IPS-18a (cell line): ENCODE measurements at regions not wholly inside any gene's neighbourhood (a gene's known extent, or its start where the extent isn't known, plus 50 kb on each side); places are given as distances from the start of the nearest gene placed in this dataset.
"Not testable (repeated sequence)": the region's sequence is repeated elsewhere in the genome, so short reads cannot be mapped to it uniquely, and the experiment has no call there.

Experiments used
- H3K27ac ChIP-seq: one replicate; pipeline ENCODE4 v1.5.1; 2013; ENCODE audit warnings: low read length
- H3K27me3 ChIP-seq: one replicate; pipeline ENCODE4 v1.6.1; 2013; ENCODE audit warnings: mild to moderate bottlenecking, low read length; ENCODE audit not compliant: control insufficient read depth, insufficient read depth
- H3K36me3 ChIP-seq: one replicate; pipeline ENCODE4 v1.6.1; 2013; ENCODE audit warnings: low read depth, low read length; ENCODE audit not compliant: control insufficient read depth
- H3K4me1 ChIP-seq: one replicate; pipeline ENCODE4 v1.6.1; 2013; ENCODE audit warnings: low read depth, low read length; ENCODE audit not compliant: control insufficient read depth
- H3K4me3 ChIP-seq: one replicate; pipeline ENCODE4 v1.5.1; 2013; ENCODE audit warnings: low read length
- H3K9ac ChIP-seq: one replicate; pipeline ENCODE4 v1.6.1; 2013; ENCODE audit warnings: mild to moderate bottlenecking, low read length, moderate library complexity
- H3K9me3 ChIP-seq: one replicate; pipeline ENCODE4 v1.6.1; 2013; ENCODE audit warnings: low read depth, low read length; ENCODE audit not compliant: control insufficient read depth

DNA sequence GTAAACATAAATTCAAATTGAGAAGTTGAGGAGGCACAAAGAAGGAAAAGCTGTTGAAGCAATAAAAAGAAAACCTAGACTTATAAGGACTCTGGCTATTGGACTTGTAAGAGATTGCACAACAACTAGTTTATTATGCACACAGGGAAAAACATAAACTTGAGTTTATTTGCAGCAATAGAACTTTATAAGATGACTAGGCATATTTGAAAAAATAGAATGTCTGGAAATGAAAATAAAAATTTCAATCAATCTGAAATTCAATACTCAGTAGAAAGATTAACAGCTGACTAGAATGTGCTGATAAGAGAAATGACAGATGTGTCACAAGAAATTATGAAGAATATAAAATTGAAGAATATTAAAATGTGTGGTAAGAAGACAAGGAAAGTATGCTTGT is 505.4 kb upstream of the ZP4 start:
- Histone ChIP-seq H3K27ac (no peak overlapping the region), H3K4me1 (no peaks in the 10 kb centered on the region), H3K9ac (no peak overlapping the region), H3K4me3 (no peak overlapping the region), H3K36me3 (no peaks in the 10 kb centered on the region), H3K9me3 (no peaks in the 10 kb centered on the region), H3K27me3 (no peaks in the 10 kb centered on the region)

DNA sequence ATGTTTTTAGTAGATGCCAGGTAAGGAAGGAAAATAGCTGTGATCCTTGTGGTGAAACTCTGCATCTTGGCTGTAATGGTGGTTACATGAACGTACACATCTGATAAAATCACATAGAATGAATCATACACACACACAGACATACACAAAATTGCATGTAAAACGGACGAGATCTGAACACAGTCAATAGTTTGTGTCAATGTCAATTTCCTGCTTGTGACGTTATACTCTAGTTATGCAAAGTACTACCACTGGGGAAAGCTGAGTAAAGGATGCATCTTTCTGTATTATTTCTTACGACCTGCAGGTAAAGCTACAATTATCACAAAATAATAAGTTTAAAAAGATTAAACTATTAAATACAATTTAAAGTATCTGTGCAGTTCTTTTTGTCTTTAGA is 493.7 kb upstream of the ZP4 start:
- H3K4me3 ChIP-seq, result no peak overlapping the region
- H3K27me3 ChIP-seq, result no peaks in the 10 kb centered on the region
- H3K36me3 ChIP-seq, result no peaks in the 10 kb centered on the region

DNA sequence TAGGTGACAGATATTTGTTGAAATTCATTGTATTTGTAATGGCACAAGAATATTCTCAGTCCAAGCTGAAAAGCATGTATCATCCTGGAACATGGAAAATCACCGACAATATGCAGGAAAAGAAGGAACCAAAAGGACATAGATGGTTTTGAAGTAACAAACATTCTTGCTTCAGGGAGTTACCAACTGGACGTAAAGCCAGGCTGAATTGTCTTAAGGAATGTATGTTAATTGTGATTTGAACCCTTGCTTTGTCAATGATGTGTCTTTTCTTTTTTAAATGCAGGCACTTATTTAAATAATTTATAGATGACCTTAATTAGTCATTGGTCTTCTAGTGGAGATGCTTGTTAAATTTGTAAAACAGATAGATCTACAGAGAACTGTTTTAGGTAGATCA is 489.4 kb upstream of the ZP4 start:
- no peaks in the 10 kb centered on the region for H3K9me3 ChIP-seq
- no peaks in the 10 kb centered on the region for H3K36me3 ChIP-seq
- peaks cover 22% of the 10 kb centered on the region for H3K4me1 ChIP-seq
- H3K9ac ChIP-seq, result no peak overlapping the region
- H3K27me3 ChIP-seq, result no peaks in the 10 kb centered on the region
- no peak overlapping the region for H3K27ac ChIP-seq
- peak overlapping the region; percentile 4 for H3K4me3 ChIP-seq

More for the DNA sequence above, 493.7 kb upstream of the ZP4 start:
- H3K27ac ChIP-seq, result no peak overlapping the region
- H3K9me3 ChIP-seq, result no peaks in the 10 kb centered on the region
- peaks cover 11% of the 10 kb centered on the region for H3K4me1 ChIP-seq
- H3K9ac ChIP-seq, result no peak overlapping the region

DNA sequence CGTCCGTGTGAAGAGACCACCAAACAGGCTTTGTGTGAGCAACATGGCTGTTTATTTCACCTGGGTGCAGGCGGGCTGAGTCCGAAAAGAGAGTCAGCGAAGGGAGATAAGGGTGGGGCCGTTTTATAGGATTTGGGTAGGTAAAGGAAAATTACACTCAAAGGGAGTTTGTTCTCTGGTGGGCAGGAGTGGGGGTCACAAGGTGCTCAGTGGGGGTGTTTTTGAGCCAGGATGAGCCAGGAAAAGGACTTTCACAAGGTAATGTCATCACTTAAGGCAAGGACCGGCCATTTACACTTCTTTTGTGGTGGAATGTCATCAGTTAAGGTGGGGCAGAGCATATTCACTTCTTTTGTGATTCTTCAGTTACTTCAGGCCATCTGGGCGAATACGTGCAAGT is 488.7 kb upstream of the ZP4 start:
- H3K36me3 ChIP-seq, H3K27me3 ChIP-seq, H3K9ac ChIP-seq, H3K9me3 ChIP-seq, H3K27ac ChIP-seq, H3K4me3 ChIP-seq: not testable (repeated sequence)
- peaks cover 22% of the 10 kb centered on the region for H3K4me1 ChIP-seq

DNA sequence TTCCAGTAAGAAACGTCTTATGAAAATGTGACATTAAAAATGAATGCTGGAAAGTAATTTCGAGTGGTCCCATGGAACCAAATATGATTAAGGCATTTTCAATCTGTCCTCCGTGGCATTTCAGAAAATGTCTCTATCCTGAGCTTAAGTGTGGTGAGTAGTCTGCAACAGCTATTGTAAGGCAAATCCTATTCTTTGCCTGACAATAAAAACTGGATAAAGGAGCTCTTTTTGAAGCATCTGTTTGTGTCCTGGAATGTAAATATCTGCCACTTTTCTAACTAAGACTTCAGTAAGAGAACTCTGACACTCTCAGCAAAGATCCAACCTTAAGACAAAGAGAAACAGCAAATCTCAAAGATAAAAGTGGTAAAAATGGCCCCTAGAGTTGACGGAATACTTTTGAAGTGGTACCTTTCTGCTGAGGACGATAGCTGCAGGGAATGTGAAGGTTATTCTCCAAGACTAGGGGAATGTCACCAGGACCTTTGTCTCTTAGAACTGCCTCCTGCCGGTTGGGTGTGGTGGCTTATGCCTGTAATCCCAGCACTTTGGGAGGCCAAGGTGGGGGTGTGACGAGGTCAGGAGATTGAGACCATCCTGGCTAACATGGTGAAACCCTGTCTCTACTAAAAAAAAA is 486.7 kb upstream of the ZP4 start:
- peaks cover 22% of the 10 kb centered on the region for H3K4me1 ChIP-seq
- peak overlapping the region; percentile 21 for H3K4me3 ChIP-seq
- no peaks in the 10 kb centered on the region for H3K36me3 ChIP-seq
- H3K27me3 ChIP-seq, result no peaks in the 10 kb centered on the region
- H3K27ac ChIP-seq, result no peak overlapping the region
- no peak overlapping the region for H3K9ac ChIP-seq
- no peaks in the 10 kb centered on the region for H3K9me3 ChIP-seq

DNA sequence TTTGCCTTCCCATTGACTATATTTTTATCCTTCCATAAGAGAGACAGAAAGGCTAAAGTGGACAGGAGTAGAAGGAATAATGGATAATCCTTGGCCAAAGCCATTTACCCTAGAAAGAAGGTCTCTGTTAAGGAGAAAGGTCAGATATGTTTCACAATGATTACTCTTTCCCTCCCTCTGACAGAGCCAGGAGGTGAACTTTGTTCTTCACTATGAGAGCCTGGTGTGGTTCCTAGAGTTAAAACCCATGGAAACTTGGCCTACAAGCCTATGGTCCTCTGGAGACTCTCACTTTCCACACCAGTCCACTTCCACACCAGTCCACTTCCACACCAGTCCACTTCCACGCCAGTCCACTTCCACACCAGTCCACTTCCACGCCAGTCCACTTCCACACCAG is 479.9 kb upstream of the ZP4 start:
- Histone ChIP-seq H3K9me3 (no peaks in the 10 kb centered on the region), H3K27ac (no peak overlapping the region), H3K9ac (no peak overlapping the region), H3K4me1 (no peaks in the 10 kb centered on the region), H3K4me3 (no peak overlapping the region), H3K36me3 (no peaks in the 10 kb centered on the region), H3K27me3 (no peaks in the 10 kb centered on the region)

DNA sequence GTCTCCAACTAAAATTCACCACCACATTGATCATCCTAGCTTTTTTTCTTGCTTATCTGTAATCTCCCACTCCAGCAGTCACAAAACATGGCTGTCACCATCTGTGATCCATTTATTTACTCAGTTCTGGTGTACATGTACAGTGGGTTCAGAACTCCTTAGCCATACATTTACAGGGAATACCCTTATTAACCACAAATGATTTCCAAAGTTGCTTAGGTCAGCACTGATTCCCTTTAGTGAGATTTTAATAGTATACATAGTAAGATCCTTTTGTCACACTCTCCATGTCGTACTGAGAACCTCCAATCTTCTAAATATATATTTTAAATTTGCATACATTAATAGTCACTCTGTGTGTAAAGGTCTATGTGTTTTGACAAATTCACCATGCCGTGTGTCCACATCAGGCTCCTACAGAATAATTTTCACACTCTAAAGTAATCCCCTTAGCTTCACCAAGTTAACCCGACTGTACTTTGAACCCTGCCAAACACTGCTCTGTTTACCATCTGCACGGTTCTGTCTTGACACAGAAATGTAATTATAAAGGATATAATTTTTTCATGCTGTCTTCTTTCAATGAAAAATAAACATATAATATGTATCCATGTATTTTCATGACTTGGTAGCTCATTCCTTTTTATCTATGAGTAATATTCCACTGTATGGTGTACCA is 473.6 kb upstream of the ZP4 start:
- Histone ChIP-seq H3K9ac (no peak overlapping the region), H3K4me1 (no peaks in the 10 kb centered on the region), H3K9me3 (no peaks in the 10 kb centered on the region), H3K36me3 (no peaks in the 10 kb centered on the region), H3K4me3 (no peak overlapping the region), H3K27ac (no peak overlapping the region), H3K27me3 (no peaks in the 10 kb centered on the region)

DNA sequence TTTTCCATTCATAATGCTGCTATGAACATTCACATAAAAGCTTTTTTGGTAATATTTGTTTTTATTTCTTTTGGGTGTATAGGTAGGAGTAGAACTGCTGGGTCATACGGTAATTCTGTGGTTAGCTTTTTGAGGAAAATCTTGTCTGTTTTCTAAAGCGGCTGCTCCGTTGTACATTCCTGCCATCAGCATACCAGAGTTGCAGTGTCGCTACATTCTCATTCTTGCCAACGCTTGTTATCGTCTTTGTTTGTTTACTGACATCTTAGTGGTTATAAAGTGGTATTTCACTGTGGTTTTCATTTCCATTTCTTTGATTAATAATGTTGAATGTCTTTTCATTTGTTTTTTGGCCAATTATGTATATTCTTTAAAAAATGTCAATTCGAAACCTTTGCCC is 469.8 kb upstream of the ZP4 start:
- Histone ChIP-seq H3K27ac (no peak overlapping the region), H3K27me3 (no peaks in the 10 kb centered on the region), H3K4me1 (no peaks in the 10 kb centered on the region), H3K36me3 (no peaks in the 10 kb centered on the region), H3K9me3 (no peaks in the 10 kb centered on the region), H3K9ac (no peak overlapping the region), H3K4me3 (no peak overlapping the region)

DNA sequence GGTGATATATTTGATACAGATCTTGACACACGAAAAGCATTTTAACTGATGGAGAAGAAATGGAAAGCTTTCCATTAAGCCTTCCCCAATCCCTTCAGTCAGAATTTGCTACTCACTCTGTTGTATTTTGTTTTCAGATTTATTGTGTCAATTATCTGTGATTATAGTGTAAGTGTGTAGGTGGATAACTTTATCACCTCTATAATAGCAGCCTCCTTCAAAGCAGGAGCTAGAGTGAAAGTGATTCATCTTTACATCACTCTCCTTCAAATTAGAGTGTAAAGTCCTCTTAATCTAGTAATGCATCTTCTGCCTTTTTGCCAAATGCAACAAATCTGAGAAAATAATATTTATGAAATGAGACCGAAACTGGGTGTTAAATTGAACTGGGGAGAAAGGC is 459.7 kb upstream of the ZP4 start:
- Histone ChIP-seq H3K4me3 (no peak overlapping the region), H3K9ac (no peak overlapping the region), H3K9me3 (no peaks in the 10 kb centered on the region), H3K4me1 (no peaks in the 10 kb centered on the region), H3K27me3 (no peaks in the 10 kb centered on the region), H3K27ac (no peak overlapping the region), H3K36me3 (no peaks in the 10 kb centered on the region)

DNA sequence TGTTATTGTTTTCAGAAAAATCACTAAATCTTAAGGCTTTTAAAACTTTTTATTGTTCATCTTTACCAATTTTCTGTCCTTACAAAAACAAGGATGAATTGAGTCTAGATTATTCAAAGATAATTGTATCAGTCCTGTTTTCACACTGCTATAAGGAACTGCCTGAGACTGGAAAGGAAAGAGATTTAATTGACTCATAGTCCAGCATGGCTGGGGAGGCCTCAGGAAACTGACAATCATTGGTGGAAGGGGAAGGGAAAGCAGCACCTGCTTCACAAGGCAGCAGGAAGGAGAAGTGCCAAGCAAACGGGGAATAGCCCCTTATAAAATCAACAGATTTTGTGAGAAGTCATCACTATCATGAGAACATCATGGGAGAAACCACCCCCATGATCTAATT is 455.6 kb upstream of the ZP4 start:
- no peaks in the 10 kb centered on the region for H3K9me3 ChIP-seq
- no peaks in the 10 kb centered on the region for H3K36me3 ChIP-seq
- H3K4me3 ChIP-seq, result no peak overlapping the region
- no peaks in the 10 kb centered on the region for H3K27me3 ChIP-seq
- H3K27ac ChIP-seq, result no peak overlapping the region
- H3K9ac ChIP-seq, result no peak overlapping the region
- no peaks in the 10 kb centered on the region for H3K4me1 ChIP-seq

DNA sequence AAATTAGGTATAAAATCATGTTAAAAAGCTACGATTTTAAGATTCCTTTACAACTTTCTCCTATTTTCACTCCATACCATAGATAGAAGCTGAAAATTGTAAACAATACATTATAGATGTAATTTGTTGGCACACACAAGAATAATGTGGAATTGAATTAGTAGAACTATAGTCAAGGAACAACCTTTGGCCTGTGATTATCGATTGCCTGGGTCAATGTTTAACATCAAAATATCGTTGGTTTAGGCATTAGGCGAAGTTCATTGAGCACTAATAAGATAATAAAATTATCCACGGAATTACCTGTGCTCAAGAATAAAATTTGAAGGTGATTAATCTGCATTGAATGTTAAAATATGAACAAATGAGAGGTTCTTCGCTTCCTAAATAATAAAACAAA is 455.1 kb upstream of the ZP4 start:
- Histone ChIP-seq H3K9me3 (no peaks in the 10 kb centered on the region), H3K27me3 (no peaks in the 10 kb centered on the region)

DNA sequence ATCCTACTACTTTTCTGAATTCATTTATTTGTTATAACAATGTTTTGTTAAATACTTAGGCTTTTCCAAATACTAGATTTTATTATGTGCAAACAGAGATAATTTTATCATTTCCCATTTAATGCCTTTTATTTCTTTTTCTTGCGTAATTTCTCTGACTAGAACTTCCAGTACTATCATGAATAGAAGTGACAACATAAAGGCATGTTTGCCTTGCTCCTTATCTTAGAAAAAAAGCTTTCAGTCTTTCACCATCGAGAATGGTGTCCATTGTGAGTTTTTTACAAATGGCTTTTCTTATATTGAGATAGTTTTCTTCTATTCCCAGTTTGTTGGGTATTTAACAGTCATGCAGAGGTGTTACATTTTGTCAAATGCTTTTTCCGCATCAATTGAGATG is 453.1 kb upstream of the ZP4 start:
- Histone ChIP-seq H3K27me3 (no peaks in the 10 kb centered on the region), H3K4me3 (no peak overlapping the region), H3K36me3 (no peaks in the 10 kb centered on the region), H3K27ac (no peak overlapping the region), H3K4me1 (no peaks in the 10 kb centered on the region), H3K9me3 (no peaks in the 10 kb centered on the region), H3K9ac (no peak overlapping the region)

More for the DNA sequence above, 455.1 kb upstream of the ZP4 start:
- Histone ChIP-seq H3K4me1 (no peaks in the 10 kb centered on the region), H3K36me3 (no peaks in the 10 kb centered on the region), H3K4me3 (no peak overlapping the region), H3K27ac (no peak overlapping the region), H3K9ac (no peak overlapping the region)
